GM21737 (cell line): ENCODE measurements at regions not wholly inside any gene's neighbourhood (a gene's known extent, or its start where the extent isn't known, plus 50 kb on each side); places are given as distances from the start of the nearest gene placed in this dataset.
"Not testable (repeated sequence)": the region's sequence is repeated elsewhere in the genome, so short reads cannot be mapped to it uniquely, and the experiment has no call there.

Source experiments
- ATAC-seq: cut with Tn5 transposase; IDR thresholded peaks from one replicate; pipeline ENCODE4 v1.9.1; 2021; ENCODE audit warnings: mild to moderate bottlenecking, moderate library complexity; ENCODE audit not compliant: unreplicated experiment

- ATAC-seq: no peak
Observed at GRCh38 chr14:30355431-30355913, 203.5 kb upstream of the G2E3 start.

DNA sequence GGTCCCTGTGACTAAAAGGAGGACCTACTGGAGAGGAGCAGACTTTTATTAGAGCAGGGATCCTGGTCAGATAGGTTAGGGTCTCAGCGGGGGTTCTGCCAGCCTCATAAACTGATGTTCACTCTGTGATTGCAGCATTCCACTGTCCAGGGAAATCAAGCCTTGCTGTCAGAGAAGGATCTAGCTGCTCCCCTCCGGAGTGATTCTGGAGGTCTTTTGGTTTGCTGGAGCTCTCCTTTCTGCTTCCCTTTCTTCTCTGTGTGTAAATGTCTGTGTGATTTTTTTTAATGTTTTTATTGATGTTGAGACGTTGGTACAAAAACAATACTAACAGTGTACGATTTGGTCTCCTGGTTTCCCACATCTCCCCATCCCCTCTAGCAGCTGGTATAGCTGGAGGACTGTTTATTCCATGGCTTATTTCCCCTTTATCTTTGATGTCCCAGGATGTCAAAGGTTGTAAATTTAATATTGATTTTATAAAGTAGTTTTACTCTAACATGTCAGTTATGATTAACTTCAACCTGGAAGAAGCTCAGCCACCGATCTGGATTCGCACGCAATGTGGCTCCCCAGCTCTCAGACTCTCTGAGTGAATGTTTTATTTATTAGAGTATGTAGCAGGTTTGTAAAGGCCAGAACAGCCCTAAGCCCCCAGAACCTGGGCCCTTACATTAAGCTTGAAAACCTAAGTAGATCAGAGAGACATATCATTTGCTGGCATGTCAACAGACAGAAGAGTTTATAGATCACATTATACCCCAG is 202.3 kb upstream of the G2E3 start:
- ATAC-seq: no peak

GRCh38 chr14:30357791-30358190 is 201.2 kb upstream of the G2E3 start:
- ATAC-seq: no peak

- ATAC-seq: no peak
Observed at GRCh38 chr14:30362369-30363218, 196.4 kb upstream of the G2E3 start.

DNA sequence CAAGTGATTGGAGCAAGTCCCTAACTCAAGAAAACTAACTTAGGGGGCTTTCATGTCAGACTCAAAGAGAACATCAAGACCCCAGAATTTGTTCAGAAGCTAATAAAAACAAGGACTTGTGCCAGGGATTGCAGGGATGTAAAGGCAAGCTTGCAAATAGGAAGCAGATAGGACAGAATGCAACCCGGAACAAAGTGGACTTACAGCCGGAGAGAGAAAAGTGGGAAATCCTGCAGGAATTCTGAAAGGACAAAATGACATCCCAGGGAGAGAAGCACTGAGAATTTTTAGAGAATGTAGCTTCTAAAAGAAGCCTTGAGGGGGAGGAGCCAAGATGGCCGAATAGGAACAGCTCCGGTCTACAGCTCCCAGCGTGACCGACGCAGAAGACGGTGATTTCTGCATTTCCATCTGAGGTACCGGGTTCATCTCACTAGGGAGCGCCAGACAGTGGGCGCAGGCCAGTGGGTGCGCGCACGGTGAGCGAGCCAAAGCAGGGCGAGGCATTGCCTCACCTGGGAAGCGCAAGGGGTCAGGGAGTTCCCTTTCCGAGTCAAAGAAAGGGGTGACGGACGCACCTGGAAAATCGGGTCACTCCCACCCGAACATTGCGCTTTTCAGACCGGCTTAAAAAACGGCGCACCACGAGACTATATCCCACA is 195.6 kb upstream of the G2E3 start:
- ATAC-seq: not testable (repeated sequence)

DNA sequence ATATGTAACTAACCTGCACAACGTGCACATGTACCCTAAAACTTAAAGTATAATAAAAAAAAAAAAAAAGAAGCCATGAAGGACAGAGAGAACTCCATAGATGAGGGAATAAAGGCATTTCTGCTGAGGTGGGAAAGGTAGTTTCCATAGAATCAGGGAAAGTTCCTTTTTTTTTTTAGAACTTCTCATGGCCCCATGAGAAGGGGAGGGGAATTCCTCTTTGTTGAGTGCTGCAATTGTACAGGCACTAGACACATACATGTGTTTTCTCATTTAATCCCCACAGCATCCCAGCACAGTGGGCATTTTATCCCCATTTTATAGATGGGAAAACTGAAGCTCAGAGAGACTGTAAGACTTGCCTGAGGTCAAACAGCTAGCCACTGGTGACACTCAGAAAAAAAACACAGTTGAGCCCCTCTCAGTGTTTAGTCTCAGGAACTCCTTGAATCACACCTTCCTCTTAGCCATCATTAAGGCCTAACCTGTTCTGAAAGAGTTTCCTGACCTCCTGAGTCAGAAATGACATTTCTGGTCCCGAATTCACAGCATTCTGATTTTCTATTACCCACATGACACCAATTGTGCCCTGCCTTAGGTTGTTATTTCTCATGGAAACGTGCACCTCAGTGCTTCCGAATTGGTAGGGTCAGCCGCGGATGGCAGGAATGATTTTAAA is 189.3 kb upstream of the G2E3 start:
- no peak for ATAC-seq

- ATAC-seq: no peak
Observed at GRCh38 chr14:30373053-30373452, 185.9 kb upstream of the G2E3 start.

GRCh38 chr14:30373526-30373925 is 185.4 kb upstream of the G2E3 start:
- no peak for ATAC-seq

- ATAC-seq: peak; percentile 89
Observed at GRCh38 chr14:30375296-30375892, 183.6 kb upstream of the G2E3 start.

DNA sequence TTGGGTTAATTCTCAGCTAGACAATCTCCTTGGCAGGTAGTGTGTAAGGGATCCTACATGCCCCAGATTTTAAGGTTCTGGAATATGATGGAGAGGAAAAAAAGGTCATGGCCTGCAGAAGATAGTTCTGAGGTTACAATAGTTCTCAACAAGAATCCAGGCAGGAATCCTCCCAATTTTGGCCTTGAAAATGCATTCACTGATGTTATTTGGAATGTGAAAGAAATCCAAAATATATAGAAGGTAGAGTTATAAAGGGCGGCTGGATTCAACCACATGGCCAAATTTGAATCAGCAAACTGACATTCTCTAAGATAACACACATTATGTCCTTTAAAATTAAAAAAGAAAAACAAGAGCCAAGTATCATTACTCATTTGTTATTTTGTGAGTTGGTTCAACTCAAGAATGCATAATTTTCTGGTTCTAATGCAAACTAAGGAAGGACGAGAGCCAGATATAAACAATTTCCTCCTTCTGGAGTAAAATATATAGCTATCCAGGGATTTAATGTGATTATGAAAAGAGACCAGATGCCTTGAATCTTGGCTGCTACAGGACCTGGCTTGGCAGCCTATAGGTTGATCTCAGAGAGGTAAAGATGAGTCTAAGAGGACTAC is 177.0 kb upstream of the G2E3 start:
- no peak for ATAC-seq

- ATAC-seq: no peak
Observed at GRCh38 chr14:30385925-30386324, 173.0 kb upstream of the G2E3 start.

GRCh38 chr14:30387871-30388270 is 171.1 kb upstream of the G2E3 start:
- ATAC-seq: no peak

GRCh38 chr14:30389134-30389876 is 169.7 kb upstream of the G2E3 start:
- ATAC-seq: no peak

DNA sequence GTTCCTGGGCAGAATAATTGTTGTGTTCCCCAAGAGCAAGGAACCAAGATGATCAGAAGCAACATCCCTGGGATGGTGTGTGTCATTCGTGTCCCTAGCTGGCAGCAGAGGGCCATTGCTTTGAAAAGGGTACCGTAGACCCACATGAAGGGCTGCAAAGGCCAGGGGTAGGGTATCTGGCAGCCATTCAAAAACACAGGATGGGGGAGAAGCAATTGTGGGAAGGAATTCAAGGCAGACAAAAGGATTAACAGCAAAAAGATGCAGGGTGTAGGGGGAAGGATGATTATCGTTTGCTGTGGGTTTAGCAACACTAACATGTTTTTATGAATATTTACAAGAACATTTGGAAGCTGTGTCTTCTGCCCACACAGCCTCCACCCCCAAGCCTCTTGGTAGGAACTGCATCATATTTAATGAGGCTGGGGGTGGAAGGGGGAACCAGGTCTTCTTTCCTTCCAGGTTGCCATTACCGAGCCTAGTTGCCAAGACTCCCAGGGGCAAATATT is 169.0 kb upstream of the G2E3 start:
- ATAC-seq: no peak

- no peak for ATAC-seq
Observed at GRCh38 chr14:30395065-30395464, 163.9 kb upstream of the G2E3 start.

DNA sequence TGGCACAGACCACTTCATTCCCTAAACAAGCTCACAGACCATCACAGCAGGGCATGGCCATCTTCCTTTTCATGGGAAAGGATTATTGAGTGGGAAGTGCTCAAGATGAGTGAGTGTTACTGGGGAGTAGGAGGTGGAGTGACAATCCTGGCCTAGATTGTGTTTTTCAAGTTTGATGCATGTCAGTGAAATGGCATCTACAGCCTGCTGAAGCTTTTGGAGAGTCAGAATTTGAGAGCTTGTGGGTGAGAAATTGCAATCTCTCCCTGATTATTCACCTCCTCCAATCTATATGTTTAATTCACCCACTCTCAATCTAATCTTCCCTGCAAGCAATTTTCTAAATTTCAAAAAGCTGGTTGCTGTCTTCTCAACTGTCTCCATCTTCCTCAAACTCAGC is 156.1 kb upstream of the G2E3 start:
- ATAC-seq: no peak

DNA sequence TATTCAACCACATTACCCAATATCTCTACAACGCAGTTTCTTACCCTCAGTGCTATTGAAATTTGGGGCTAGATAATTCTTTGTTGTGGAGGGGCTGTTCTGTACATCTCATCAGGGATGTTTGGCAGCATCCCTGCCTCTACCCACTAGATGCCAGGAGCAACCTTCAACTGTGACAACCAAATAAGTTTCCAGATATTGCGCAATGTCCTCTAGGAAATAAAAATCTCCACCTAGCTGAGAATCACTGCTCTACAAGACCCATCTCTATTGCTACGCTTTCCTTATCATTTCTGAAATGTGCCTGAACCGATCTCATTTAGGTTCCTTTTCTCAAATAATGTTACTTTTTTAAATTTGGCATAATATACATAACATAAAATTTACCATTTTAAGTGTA is 155.2 kb upstream of the G2E3 start:
- no peak for ATAC-seq

DNA sequence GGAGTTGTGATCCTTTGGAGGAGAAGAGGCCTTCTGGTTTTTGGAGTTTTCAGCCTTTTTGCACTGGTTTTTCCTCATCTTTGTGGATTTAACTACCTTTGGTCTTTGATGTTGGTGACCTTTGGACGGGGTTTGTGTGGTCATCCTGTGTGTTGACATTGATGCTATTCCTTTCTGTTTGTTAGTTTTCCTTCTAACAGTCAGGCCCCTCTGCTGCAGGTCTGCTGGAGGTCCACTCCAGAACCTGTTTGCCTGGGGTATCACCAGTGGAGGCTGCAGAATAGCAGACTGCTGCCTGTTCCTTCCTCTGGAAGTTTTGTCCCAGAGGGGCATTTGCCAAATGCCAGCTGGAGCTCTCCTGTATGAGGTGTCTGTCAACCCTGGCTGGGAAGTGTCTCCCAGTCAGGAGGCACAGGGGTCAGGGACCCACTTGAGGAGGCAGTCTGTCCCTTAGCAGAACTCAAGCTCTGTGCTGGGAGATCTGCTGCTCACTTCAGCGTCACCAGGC is 149.4 kb upstream of the G2E3 start:
- ATAC-seq: not testable (repeated sequence)

- no peak for ATAC-seq
Observed at GRCh38 chr14:30410986-30411385, 148.0 kb upstream of the G2E3 start.
